Activated CD8-positive, alpha-beta memory T cell treated with anti-CD3 and anti-CD28 coated beads, Interleukin-2, amount 50 U/mL, for 1 hour (primary cell): ENCODE measurements at regions not wholly inside any gene's neighbourhood (a gene's known extent, or its start where the extent isn't known, plus 50 kb on each side); places are given as distances from the start of the nearest gene placed in this dataset.

Experiments
- DNase-seq: peaks from one replicate; pipeline ENCODE4 v3.0.0-alpha.2; 2020; ENCODE audit errors: extremely low read depth

DNA sequence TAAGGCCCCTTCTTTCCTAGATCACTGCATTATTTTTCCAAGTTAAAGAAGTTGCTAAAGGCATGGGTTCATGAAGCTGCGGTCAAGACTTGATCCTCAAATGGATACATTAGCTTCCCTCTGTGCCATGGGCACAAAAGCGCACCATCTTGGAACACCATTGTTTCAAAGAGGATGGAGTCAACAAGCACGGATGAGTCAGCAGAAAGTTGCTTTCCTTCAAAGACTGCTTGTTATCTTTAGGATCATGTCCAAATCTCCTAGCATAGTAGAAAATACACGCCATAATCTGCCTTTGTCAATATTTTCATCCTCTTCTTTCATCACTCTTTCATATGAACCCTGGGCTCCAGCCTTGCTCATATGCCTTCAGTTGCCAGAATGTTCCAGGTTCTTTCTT, 226.8 kb upstream of the GATB start:
- no peak for DNase-seq

DNA sequence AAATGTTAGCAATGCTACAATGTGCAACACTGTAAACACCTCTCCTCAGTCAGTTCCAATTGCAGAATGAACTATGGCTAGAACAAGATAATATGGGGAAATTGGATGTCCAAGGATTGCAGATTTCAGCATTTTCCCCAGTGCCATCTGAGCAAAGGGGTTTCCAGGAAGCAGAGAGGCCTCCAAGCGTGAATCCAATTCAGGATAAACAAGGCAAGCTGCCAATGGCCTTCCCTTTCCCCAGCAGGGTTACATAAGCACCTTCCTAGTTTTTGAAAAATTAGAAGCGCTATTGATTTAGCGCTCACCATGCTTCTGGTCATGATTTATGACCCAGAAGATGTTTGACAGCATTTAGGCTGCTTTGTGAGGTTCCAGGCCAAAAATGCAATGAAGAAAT, 223.0 kb upstream of the GATB start:
- no peak for DNase-seq

DNA sequence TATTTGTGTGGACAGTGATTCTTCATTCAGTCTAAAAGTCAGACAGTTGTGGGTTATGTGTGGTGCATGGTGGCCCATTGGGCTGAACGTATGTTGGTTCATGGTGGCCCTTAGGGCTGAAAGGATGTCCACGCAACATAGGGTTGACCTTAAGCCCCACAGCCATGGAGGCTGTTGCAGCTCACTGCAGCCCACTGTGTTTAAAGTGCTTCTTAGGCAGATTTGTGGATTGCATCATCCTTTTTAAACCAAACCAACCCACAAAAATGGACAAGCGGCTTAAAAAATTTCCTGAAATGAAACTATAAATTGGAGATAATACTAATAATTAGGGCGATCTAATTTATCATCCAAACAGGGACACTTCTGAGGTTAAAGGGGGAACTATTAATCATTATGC, 219.0 kb upstream of the GATB start:
- DNase-seq: no peak

DNA sequence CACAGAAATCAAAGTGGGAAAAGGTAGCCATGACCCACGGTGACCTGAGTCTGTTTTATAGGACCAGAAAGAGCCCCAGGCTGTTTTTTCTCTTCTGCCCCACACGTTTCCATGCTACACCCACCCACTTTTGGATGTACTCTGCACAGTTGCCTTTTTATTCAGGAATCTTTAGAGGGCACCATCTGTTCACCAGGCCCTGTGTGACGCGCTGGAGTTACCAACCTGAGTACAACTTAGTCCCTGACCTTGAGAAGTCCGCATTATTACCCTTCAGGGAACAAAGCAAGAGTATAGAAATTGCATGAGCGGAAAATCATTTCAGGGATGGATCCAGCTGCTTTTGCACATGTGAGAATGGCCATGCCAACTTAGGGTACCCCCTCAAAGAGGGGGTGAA, 207.8 kb upstream of the GATB start:
- no peak for DNase-seq

DNA sequence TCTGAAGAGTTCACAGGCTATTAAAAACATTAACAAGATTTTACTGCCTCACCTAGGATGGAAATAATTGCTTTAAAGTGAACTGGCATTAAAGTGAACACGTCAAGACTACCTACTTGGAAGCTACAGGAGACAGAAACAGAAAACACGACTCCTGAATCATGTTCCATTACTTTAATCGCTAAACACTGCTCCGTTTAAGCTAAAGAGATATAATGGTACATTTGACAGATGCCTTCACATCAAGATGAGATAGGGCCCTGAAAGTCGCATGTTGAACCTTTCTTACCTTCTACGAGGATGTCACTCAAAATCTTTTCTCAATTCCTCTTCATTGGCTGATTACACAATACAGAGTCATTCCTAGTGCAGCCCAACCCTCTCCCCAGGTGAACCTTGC, 206.3 kb upstream of the GATB start:
- no peak for DNase-seq

DNA sequence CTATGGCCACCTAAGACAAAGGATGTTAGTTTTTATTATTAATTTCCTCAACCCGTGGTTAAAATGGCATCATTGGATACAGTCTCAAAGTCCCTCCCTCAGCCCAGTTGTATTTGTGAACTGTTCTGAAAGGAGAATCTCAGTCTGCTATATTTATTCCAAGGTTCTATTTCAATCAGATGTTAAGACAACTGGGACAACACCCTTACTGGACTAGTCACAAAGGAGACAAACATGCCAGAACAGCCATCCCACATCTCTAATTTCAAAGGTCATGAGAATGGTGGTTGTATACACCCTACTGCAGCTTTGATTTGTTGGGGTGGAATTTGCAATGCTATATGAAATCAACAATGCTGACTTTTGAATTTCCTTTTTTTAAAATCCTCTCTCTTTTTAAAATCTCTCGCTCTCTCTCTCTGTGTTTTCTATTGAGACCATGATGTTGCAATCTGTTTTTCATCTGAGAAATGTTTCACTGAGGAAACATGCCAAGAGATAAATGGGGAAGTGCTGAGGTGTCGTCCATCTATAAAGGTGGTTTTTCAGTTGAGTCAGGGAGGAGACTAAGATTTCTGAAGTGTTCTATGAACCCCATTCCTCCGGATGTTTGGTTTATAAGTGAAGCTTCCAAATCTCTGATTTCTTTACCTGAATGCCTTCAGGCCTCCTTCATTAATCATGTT, 201.5 kb upstream of the GATB start:
- DNase-seq: no peak

DNA sequence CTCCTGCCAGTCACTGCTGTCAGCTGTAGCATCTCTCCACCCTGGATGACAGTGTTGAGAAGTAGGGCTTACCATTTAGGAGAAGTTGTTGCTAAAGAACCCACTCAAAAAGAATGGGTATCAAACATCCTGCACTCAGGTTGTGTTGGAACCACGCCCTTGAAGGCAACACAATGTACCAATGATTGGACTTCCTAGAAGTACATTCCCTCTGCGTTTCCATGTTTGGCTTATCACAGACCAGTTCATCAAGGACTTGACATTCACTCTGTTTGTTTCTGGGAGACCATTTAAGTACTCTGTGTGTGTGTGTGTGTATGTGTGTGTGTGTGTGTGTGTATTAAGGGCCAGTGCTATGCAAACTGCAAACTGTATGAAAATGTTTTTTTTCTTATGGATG, 200.6 kb upstream of the GATB start:
- DNase-seq: no peak

DNA sequence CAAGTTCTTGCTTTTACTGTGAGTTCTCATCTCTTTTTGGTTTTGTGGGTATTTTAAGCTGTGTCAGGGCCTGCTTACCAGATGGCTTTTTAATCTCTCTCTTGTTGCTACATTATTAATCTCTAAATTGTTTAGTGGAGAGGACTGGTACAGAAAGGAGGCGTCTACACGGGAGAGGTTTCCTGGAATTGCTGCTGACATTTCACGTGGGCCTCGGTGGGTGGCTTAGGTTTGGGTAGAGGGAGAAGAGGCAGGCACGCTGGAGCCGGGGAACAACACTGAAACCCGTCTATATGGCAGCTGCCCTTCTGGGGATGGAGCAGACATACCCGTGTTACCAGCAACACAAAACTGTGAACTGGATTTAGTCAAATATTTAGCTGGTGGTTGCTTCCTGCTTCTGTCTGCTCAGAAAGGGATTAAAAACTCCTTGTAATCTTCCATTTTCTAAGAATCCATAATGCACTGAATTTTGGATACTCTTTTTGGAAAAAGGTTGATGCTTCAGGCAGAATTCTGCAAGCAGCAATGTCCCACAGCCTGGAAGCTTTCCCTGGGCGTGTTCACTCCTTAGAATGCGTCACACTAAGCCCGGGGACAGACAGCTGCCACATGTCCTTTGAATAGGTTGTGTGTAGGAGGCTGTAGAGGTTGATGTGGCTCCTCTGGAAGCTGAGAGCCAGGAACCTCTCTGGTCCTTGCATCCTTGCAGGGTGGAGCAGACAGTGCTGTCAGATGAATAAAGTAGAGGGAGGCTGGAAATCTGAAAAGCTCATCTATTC, 199.8 kb upstream of the GATB start:
- DNase-seq: no peak

DNA sequence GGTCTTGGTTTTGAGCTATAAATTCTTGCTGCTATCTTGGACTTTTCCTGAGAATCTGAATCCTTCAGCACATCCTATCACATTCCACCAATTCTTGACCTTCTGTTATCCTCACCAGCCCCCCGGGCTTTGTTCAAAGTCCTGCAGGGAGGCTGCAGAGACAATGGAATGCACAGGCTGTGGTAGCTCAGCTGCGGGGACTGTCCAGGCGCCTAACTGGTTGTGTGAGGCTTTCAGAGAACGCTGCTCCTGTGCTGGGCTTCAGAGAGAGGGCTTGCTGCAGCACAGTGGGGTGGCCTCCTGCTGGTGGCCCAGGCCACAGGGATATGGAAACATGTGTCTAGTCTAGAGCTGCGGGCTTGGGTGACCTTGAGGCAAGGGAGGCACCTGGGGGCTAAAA, 196.3 kb upstream of the GATB start:
- DNase-seq: no peak

DNA sequence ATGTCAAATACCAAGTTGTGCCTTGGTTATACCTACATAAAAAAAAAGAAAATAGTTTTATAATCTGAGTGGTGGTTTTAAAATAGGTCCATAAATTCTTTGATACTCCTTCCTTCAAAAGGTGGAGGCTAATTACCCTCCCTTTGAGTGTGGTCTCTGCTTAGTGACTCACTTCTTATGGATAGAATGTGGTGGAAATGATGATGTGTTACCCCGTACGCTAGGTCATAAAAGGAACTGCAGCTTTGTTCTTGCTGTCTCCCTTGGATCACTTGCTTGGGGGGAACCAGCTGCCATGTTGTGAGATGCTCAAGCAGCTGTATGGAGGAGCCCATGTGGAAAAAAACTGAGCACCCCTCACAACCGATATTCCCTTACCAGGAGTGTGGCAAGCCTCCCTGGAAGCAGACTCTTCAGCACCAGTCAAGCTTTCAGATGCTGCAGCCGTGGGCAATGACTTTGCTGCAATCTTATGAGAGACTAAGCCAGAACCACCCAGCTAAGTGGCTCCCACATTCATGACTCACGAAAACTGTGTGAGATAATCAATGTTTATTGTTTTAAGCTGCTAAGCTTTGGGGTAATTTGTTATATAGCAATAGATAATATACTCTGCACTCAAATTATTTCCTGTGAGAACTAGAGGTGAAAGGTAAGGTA, 195.0 kb upstream of the GATB start:
- DNase-seq: no peak

DNA sequence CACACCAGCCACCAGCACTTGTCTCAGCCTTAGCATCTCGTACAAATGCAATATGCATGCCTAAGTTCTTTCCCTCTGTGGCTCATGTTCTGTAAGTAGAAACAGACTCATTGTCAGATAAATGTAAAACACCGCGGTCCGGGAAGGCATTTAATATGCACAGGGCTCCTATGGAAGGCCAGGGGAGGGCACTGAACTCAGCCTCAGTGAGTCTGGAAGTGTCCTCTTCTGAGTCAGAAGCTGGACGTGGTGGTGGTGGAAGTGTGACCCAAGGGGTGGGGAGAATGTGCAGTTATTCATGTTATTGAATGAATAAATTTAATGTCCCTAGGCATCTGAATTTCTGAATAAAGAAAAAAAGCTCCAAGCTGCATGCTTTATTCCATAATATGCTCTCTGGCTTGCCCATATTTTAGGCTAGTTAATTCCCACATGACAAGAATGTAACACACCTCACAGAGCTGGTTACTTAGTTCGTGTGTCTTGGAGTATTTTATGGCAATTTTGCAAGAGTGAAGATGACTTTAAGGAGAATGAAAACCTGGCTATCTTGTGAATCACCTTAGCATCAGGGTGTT, 193.1 kb upstream of the GATB start:
- no peak for DNase-seq

DNA sequence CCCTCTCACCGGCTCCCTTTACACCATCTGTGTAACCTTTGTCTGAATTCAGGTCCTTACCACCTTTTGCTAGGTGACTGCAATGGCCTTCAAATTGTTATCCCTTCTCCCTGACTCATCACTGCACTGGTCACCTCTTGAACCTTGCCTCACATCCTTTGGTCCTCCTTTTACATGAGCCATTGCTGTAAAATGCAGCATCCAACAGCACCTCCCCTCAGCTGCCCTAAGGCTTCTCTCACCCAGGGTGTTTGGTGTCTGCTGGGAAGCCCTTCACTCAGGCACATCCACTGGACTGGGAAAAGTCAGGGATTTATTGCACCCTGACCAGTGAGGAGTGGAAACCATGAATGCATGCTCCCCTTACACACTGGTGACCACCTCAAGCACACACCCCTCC, 192.5 kb upstream of the GATB start:
- DNase-seq: no peak

DNA sequence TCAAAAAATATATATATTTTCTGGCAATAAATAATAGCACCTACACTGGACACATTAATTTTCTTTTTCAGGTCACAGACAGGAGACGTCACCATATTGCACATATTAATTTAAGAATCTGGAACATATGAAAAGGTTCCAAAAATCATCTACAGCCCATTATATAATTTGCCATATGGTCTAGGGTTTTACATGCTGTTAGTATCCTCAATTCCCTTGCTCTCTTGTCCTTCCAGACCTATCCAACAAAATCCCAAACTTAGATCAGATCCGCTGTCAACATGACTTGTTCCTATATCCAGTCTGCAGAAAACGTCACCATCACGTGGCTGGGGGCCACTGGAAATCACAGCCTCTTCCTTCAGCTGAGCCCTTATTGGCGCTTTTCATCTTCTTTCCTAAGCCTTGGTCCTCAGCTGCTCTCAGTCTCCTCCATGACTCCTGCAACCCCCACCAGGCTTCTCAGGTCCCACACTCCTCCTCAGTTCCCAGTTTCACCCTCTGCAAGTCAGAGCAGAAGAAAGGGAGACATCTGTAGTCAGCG, 192.0 kb upstream of the GATB start:
- no peak for DNase-seq

DNA sequence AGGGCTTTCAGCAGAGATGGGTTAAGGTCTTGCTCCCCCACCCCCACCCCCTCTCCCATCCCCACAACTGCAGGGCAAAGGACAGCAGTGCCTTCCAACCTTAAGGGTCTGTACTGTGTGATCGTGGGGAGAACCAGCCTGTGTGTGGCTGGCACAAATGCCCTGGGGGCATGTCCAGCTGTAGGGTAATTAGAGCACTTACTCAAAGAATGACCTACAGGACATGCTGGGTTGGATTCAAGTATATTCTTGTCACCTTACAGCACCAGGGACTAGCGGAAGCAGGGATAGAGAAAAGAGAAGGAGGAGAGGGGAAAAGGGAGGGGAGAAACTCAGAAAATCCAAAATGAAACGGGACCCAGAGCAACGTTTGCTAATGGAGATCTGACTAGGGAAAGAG, 191.3 kb upstream of the GATB start:
- DNase-seq: no peak

DNA sequence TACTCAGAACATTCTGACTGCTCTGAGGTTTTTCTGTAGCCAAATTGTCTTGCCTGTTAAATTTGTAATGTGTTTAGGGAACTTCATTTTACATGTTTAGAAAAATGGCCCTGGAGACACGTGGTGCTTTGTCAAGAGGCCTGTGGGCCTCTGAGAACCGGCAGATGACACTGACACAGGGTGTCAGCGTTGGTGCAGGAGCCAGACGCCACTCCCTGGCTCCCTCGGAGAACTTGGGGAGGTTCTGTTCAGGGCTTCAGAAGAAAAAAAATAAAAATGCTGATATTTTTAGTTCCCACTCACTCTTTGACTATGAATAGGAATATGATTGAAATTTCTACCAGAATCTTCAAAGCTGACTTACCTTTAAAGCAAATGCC, 190.9 kb upstream of the GATB start:
- no peak for DNase-seq

DNA sequence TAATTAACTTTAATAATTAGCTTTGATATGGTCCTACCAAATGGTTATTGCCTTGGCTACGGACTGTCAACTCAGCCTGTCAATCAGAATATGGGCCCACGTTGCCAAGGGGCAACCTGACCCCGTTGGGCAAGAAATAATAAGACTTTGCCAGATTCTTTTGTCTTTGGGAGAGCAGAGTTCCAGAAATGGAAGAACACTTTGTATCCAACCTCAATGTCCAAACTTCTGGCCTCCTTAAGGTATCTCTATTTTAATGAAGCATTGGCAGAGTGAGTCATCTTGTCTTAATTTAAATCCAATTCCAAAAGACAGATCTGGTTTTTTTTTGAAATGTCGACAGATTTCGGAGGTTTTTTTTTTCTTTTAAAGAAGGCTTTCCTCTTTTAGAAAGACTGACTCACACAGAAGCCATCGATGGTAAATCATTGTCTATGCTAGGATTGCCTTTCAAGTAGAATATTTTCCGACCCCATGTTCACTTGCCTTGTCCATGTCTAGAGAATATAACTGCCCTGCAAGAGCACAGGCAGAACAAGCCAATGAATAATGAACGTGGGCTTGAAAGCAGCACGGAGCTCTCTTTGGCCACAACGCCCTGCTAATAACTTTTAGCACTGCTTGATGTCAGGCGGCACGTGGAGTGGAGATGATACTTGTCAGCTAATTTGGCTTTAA, 190.3 kb upstream of the GATB start:
- no peak for DNase-seq

DNA sequence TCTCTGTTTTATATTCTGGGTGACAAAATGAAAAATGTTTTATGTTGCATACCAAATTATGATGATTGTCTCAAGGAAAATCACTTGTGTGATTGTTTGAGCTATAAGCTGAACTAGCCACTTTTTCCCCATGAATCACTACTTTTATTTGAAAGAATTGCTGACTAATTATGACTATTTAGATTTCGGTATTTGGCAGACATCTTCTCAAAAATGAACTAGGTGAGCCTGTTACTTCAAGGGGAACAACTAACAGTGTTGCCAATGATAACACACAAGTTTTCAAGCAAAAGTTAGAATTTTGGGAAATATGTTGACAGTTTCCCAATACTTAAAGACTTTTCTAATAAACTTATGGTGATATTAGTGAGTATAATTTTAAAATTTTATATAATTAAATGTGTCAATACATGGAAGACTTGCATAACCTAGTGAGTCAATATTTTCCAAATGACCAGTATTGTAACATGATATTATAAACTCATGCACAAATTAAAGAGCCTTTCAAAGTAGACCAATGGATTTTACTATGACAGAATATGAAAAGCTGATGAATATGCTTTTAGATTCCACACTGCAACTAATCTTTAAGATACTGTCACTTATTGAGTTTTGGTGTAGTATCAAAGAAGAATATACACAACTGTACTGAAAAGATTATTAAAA, 187.7 kb upstream of the GATB start:
- no peak for DNase-seq

DNA sequence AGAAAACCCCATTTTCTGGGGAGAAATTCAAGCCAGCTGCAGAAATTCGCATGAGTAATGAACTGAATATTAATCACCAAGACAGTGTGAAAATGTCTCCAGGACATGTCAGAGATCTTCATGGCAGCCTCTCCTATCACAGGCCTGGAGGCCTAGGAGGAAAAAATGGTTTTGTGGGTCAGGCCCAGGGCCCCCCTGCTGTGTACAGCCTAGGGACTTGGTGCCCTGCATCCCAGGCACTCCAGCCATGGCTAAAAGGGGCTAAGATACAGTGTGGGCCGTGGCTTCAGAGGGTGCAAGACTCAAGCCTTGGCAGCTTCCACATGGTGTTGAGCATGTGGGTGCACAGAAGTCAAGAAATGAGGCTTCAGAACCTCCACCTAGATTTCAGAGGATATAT, 185.9 kb upstream of the GATB start:
- DNase-seq: no peak

DNA sequence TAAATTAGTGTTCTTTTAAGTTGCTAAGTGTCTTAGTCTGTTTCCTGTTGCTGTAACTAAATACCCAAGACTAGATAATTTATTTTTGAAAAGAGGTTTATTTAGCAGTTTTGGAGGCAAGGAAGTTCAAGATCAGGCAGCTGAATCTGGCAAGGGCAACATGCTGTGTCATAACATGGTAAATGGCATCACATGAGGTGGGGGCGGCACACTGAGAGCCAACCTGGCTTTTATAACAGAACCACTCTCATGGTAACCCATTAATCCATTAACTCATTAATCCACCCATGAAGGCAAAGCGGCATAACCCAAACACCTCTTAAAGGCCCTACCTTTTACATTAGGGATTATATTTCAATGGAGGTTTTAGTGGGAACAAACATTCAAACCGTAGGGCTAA, 182.2 kb upstream of the GATB start:
- DNase-seq: no peak

DNA sequence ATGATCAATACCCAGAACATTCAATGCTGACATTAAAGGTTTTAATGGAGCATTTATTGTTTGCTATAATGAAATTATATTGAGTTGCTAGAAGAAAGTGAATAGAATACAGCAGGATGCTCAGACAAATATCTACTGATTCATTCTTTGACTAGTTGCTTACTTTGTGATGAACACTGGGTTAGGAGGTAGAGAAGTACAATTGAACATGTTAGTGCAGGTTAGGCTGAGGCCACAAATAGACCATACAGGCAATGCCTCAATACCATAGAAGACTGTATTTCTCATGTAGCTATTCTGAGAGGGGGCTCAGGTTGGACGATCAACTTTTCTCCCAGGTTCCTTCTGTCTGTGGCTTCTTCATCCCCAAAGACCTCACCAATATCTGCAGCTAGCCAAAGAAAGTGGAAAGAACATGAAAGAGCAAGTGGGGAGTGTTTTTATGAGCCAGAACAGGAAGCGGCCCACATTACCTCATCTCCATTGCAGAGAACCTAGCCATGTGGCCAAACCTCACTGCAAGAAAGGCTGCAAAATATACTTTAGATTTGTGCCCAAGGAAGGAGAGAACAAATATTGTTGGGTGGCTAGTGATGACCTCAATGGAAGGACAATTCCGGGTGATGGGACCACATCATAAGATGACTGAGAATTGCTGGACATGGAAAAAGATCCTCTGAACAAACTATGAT, 180.3 kb upstream of the GATB start:
- no peak for DNase-seq

DNA sequence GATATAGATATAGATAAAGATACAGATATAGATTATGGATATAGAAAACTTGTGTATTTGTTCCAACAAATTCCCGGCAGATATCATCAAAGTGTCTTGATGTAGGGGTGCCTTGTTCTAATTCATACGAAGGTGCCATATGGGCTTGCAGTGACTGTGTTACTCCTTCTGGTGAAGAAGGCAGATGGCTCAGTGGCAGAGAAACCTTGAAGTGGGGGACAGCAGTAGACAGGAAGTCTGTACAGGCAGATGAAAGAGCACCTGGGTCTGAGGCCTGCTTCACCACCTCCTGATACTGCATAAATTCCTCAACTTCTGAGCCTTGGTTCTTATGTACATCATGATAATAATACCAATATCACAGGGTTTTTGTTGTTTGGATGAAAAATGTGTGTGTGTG, 179.5 kb upstream of the GATB start:
- DNase-seq: no peak
